ENCODE measurements at regions not wholly inside any gene's neighbourhood (a gene's known extent, or its start where the extent isn't known, plus 50 kb on each side); places are given as distances from the start of the nearest gene placed in this dataset.
A peak's percentile ranks its signal among the peaks of the same experiment; 100 is the strongest.

DNA sequence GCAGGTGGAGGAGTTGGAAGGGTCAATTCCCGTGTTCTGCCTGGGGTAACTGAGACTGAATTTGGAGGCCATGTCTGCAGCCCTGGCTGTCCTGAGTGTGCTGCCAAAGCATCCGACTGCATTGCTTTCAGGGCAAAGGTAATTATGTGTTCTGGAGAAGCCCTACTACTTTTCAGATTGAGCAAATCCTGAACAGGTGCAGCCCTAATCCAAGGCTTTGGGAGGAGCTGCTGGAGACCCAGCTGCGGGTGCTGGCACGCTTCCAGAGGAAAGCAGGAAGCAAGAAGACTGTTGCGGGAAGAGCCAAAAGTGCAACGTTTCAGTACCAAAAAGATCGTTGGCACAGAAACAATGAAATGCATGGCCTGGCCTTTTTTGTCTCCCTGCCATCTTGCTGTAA is 73.7 kb upstream of the NRIP1 start:
- no peak for DNase-seq (ENCODE audit: low spot score)
- CTCF ChIA-PET (ENCODE audit: low intra/inter-chr PET ratio, low total read pairs) = no interaction called here
- Histone ChIP-seq H4K20me1 (ENCODE audit: insufficient read depth, low read length) (no peaks in the 10 kb centered on the region), H3K4me2 (ENCODE audit: low read depth, low read length) (no peak overlapping the region), H3K36me3 (replicated peaks in 1 of 2; ENCODE audit: control insufficient read depth in 1 of 2, insufficient read depth in 2 of 2, low read length in 2 of 2) (no peaks in the 10 kb centered on the region), H3K27me3 (ENCODE audit: control insufficient read depth in 1 of 2, insufficient read depth in 2 of 2, low read length in 2 of 2) (no peaks in the 10 kb centered on the region), H3K79me2 (ENCODE audit: insufficient read depth, low read length) (no peaks in the 10 kb centered on the region), H3K9ac (ENCODE audit: insufficient read depth, low read depth, low read length) (no peak overlapping the region), H3K4me1 (ENCODE audit: insufficient read depth, low read length) (peaks cover 50% of the 10 kb centered on the region), H2AFZ (ENCODE audit: low read length) (no peak overlapping the region), H3K4me3 (replicated peaks in 1 of 3; ENCODE audit: insufficient read depth in 1 of 3, low read depth in 2 of 3, low read length in 3 of 3) (no peak overlapping the region), H3K9me3 (ENCODE audit: low read length) (no peaks in the 10 kb centered on the region), H3K27ac (ENCODE audit: extremely low read length, insufficient read depth, low read length) (no peak overlapping the region)
- POLR2A ChIA-PET = interaction anchor here (2.6 to 3.0 kb wide), 2 partner anchors 17 to 74 kb away, joined by 33 to 51 read pairs; partner anchors contain the start of gene NRIP1
- no peak for ATAC-seq
- intact Hi-C loops (cut with micrococcal nuclease; ENCODE audit: unreplicated experiment) (no loop called here), in situ Hi-C loops (cut with HindIII; ENCODE audit: extremely low pct_ligation_motif_present, low pct_unique_long_range_greater_than_20kb) (no loop called here)
- no TSS peak for BruUV-seq (replicated peaks)
- WGBS (ENCODE audit: low lambda C conversion rate) = 93% methylated on average over 7 of the region's 7 CpGs
- no peak for FAIRE-seq
- TF ChIP-seq ZNF574 (CRISPR knock-in tag; IDR thresholded peaks at IDR 0.05) (no peak), SMARCC2 (IDR thresholded peaks at IDR 0.05) (no peak), MBNL3 (CRISPR knock-in tag; conservative IDR thresholded peaks at IDR 0.05) (no peak), HHEX (CRISPR knock-in tag; IDR thresholded peaks at IDR 0.05) (no peak), ZBTB38 (CRISPR knock-in tag; IDR thresholded peaks at IDR 0.05) (0 out of 2 replicates have a peak, but pooled peaks have one; percentile 34), ZFP82 (CRISPR knock-in tag; IDR thresholded peaks at IDR 0.05; ENCODE audit: borderline replicate concordance) (no peak), ZSCAN31 (CRISPR knock-in tag; IDR thresholded peaks at IDR 0.05; ENCODE audit: low read depth) (no peak)
